Endothelial cell of umbilical vein (primary cell): ENCODE measurements at regions not wholly inside any gene's neighbourhood (a gene's known extent, or its start where the extent isn't known, plus 50 kb on each side); places are given as distances from the start of the nearest gene placed in this dataset.

Experiments
- BruUV-seq: library from RNA; stranded (reverse); fragments of 400-500 nt; replicated peaks from 2 replicates; lab custom pipeline; 2021; lab: Mats Ljungman, UMichigan
- CTCF ChIA-PET: fragments of 300-600, 350-600 bp; sonication (Branson Sonifier 250); formaldehyde crosslinking; loops from one replicate; lab custom pipeline; 2021; ENCODE audit warnings: antibody characterized with exemption, inconsistent platforms; lab: Charles Lee
- POLR2A ChIA-PET: fragments of 300-600, 350-600 bp; sonication (Branson Sonifier 250); formaldehyde crosslinking; loops from one replicate; lab custom pipeline; 2021; ENCODE audit warnings: antibody characterized with exemption, inconsistent platforms; lab: Charles Lee
- DNase-seq: peaks from one replicate; pipeline ENCODE4 v3.0.0-alpha.2; 2011; ENCODE audit warnings: low read depth, low spot score
- FAIRE-seq: peaks from 2 replicates; lab custom pipeline; 2011; peaks lifted over from hg19 to GRCh38; lab: Jason Lieb, UNC
- H2AFZ ChIP-seq: 2 replicates; pipeline ENCODE4 v1.6.0; 2012; ENCODE audit warnings: low read depth, low read length, control low read depth, inconsistent platforms
- H3K27ac ChIP-seq: 2 replicates; pipeline ENCODE4 v1.5.1; 2011; ENCODE audit warnings: low read depth, mild to moderate bottlenecking, control low read depth, low read length, moderate library complexity; ENCODE audit not compliant: insufficient read depth
- H3K27me3 ChIP-seq, 2 experiments: 2 replicates each; pipeline versions ENCODE4 v1.6.0 to v1.6.1; 2011; ENCODE audit warnings: low read length in 2 of 2, mixed read lengths in 1 of 2; ENCODE audit not compliant: control insufficient read depth in 2 of 2, insufficient read depth in 2 of 2
- H3K36me3 ChIP-seq, 2 experiments: 2 replicates in 1 of 2; 3 replicates in 1 of 2; pipeline ENCODE4 v1.5.1; 2011; ENCODE audit warnings: low read length in 2 of 2, mild to moderate bottlenecking in 1 of 2, moderate library complexity in 1 of 2; ENCODE audit not compliant: control insufficient read depth in 2 of 2, insufficient read depth in 2 of 2; ENCODE audit errors: extremely low read depth in 1 of 2
- H3K4me1 ChIP-seq: 3 replicates; pipeline ENCODE4 v1.5.1; 2011; ENCODE audit warnings: mild to moderate bottlenecking, low read length; ENCODE audit not compliant: control insufficient read depth, insufficient read depth; ENCODE audit errors: extremely low read depth
- H3K4me2 ChIP-seq: 2 replicates; pipeline ENCODE4 v1.6.1; 2011; ENCODE audit warnings: low read length, control low read depth, mixed read lengths; ENCODE audit not compliant: insufficient read depth
- H3K4me3 ChIP-seq, 3 experiments: fragments of 200-600 bp in 1 of 3; sonication (generic), shearing (Covaris generic) in 1 of 3; replicated peaks in 1 of 3; 2 replicates each; pipeline ENCODE4 v1.5.1; 2011 to 2016; ENCODE audit warnings: control low read depth in 3 of 3, low read length in 3 of 3, mild to moderate bottlenecking in 2 of 3, inconsistent platforms in 1 of 3, low read depth in 1 of 3, moderate library complexity in 1 of 3; ENCODE audit not compliant: insufficient read depth in 1 of 3
- H3K79me2 ChIP-seq: 2 replicates; pipeline ENCODE4 v1.6.0; 2012; ENCODE audit warnings: low read length, inconsistent platforms; ENCODE audit not compliant: control insufficient read depth, insufficient read depth
- H3K9ac ChIP-seq: replicated peaks from 2 replicates; pipeline ENCODE3; 2011; ENCODE audit warnings: low read length, control low read depth; ENCODE audit not compliant: insufficient read depth; ENCODE audit errors: extremely low read depth
- H3K9me1 ChIP-seq: replicated peaks from 3 replicates; pipeline ENCODE4 v1.6.0; 2011; ENCODE audit warnings: mild to moderate bottlenecking, low read length; ENCODE audit not compliant: control insufficient read depth, insufficient read depth; ENCODE audit errors: extremely low read depth
- H3K9me3 ChIP-seq: replicated peaks from 2 replicates; pipeline ENCODE4 v1.5.1; 2012; ENCODE audit warnings: low read length, inconsistent platforms; ENCODE audit not compliant: control insufficient read depth, insufficient read depth
- H4K20me1 ChIP-seq: replicated peaks from 2 replicates; pipeline ENCODE3; 2011; ENCODE audit warnings: mild to moderate bottlenecking, low read length; ENCODE audit not compliant: control insufficient read depth, insufficient read depth; ENCODE audit errors: extremely low read depth
- CTCF ChIP-seq, 2 donors: IDR thresholded peaks; 1 replicate in 1 of 2; 2 replicates in 1 of 2; pipeline ENCODE4 v1.5.1; 2011; ENCODE audit warnings: low read length in 2 of 2, mild to moderate bottlenecking in 2 of 2, moderate library complexity in 2 of 2, control low read depth in 1 of 2, inconsistent platforms in 1 of 2, low read depth in 1 of 2; ENCODE audit not compliant: insufficient read depth in 1 of 2; ENCODE audit errors: extremely low read depth in 1 of 2
- FOS ChIP-seq: IDR thresholded peaks from 2 replicates; pipeline ENCODE4 v1.6.1; 2011; ENCODE audit warnings: mild to moderate bottlenecking, low read length, moderate library complexity, borderline replicate concordance; ENCODE audit not compliant: insufficient read depth
- GATA2 ChIP-seq: IDR thresholded peaks from 2 replicates; pipeline ENCODE4 v1.7.0; 2011; ENCODE audit warnings: low read depth, mild to moderate bottlenecking, moderate library complexity, mixed read lengths, low read length; ENCODE audit not compliant: insufficient read length, insufficient read depth
- JUN ChIP-seq: IDR thresholded peaks from 2 replicates; pipeline ENCODE4 v1.6.1; 2011; ENCODE audit warnings: borderline replicate concordance, low read depth; ENCODE audit not compliant: insufficient read length, insufficient read depth
- MYC ChIP-seq: IDR thresholded peaks from one replicate; pipeline ENCODE4 v1.6.1; 2011; ENCODE audit warnings: mild to moderate bottlenecking, low read depth, low read length
- POLR2AphosphoS5 ChIP-seq: IDR thresholded peaks from 2 replicates; pipeline ENCODE4 v1.6.1; 2012; ENCODE audit warnings: low read depth, mild to moderate bottlenecking, control low read depth, low read length, moderate library complexity; ENCODE audit not compliant: insufficient read depth
- dilution Hi-C: fragments of 300-500 bp; cut with MboI; formaldehyde crosslinking; loops from one replicate; pipeline ENCODE4 v1.15.0; 2019; ENCODE audit warnings: low sequenced_read_pairs; ENCODE audit not compliant: extremely low pct_ligation_motif_present
- intact Hi-C: fragments of 100-400 bp; cut with micrococcal nuclease; formaldehyde crosslinking; loops from one replicate; pipeline ENCODE4 v1.10.0; 2022

- intact Hi-C loops: no loop called here
- TF ChIP-seq JUN (no peak), GATA2 (no peak), FOS (no peak), POLR2AphosphoS5 (no peak)
- no peaks in the 10 kb centered on the region for H3K27me3 ChIP-seq
- no peaks in the 10 kb centered on the region for H3K79me2 ChIP-seq
- no peaks in the 10 kb centered on the region for H3K9me3 ChIP-seq
- no TSS peak for BruUV-seq
- dilution Hi-C loops: no loop called here
- no peaks in the 10 kb centered on the region for H3K9me1 ChIP-seq
- H3K4me3 ChIP-seq: no peak overlapping the region
- H3K9ac ChIP-seq: no peak overlapping the region
- no peaks in the 10 kb centered on the region for H3K4me1 ChIP-seq
- FAIRE-seq: no peak
- H3K27ac ChIP-seq: no peak overlapping the region
- ChIA-PET CTCF (no interaction called here), POLR2A (no interaction called here)
- H3K36me3 ChIP-seq: no peaks in the 10 kb centered on the region
- H3K4me2 ChIP-seq: no peak overlapping the region
- DNase-seq: no peak
- no peak overlapping the region for H2AFZ ChIP-seq
- H4K20me1 ChIP-seq: no peaks in the 10 kb centered on the region
Measured at GRCh38 chr10:25724241-25724640, 209.8 kb upstream of the MYO3A start.

- ChIA-PET POLR2A (no interaction called here), CTCF (interaction anchor here (0.6 to 1.1 kb wide), 13 partner anchors 10 to 839 kb away, joined by 3 to 11 read pairs (median 4); no protein-coding TSS in a partner anchor)
- Histone ChIP-seq H3K4me2 (no peak overlapping the region), H3K4me3 (no peak overlapping the region), H3K27ac (no peak overlapping the region), H3K79me2 (no peaks in the 10 kb centered on the region), H3K4me1 (no peaks in the 10 kb centered on the region), H3K27me3 (no peaks in the 10 kb centered on the region), H3K9me3 (no peaks in the 10 kb centered on the region), H3K9me1 (no peaks in the 10 kb centered on the region), H3K9ac (no peak overlapping the region), H2AFZ (no peak overlapping the region), H3K36me3 (no peaks in the 10 kb centered on the region), H4K20me1 (no peaks in the 10 kb centered on the region)
- dilution Hi-C loops: no loop called here
- FAIRE-seq (peak; percentile 59), DNase-seq (peak; percentile 42)
- BruUV-seq: no TSS peak
- intact Hi-C loops: loop anchor here (5.0 kb wide), 1 partner anchor 1156 kb away; no protein-coding TSS in a partner anchor
- TF ChIP-seq MYC: no peak
- peak; percentile 61 to 67 for TF ChIP-seq CTCF (IDR thresholded peaks at IDR 0.05; ENCODE audit: extremely low read depth in 1 of 2, insufficient read depth in 1 of 2, low read depth in 1 of 2, low read length in 2 of 2)
Measured at GRCh38 chr10:25725917-25726716, 207.9 kb upstream of the MYO3A start.
